GM10266 (cell line): ENCODE measurements at regions not wholly inside any gene's neighbourhood (a gene's known extent, or its start where the extent isn't known, plus 50 kb on each side); places are given as distances from the start of the nearest gene placed in this dataset.

Experiments used
- DNase-seq: peaks from one replicate; pipeline ENCODE4 v3.0.0; 2012; ENCODE audit errors: extremely low spot score
- CTCF ChIP-seq: IDR thresholded peaks from 2 replicates; pipeline ENCODE4 v1.5.1; 2012; ENCODE audit warnings: mild to moderate bottlenecking, low read depth; ENCODE audit not compliant: control insufficient read depth, insufficient read depth; ENCODE audit errors: missing control alignments

DNA sequence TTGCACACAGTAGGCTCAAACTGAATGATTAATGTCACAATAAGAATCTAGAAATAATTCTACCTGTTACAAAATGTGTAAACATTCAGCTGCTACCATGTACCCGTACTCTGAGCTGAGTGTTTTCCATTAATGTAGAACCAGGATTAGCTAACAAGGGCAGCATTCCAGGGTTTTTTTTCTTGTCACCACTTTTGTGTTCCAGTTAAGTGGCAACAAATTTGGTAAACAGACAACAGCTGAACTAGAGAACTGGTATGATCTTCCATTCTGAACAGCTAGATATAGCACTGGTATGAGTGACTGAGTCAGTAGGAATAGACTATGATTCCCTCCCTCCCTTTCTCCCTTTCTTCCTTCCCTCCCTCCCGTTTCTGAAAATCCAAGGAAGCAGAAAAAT lies 229.4 kb downstream of the CD47 start:
- TF ChIP-seq CTCF = no peak
- DNase-seq = no peak
